ENCODE measurements at regions not wholly inside any gene's neighbourhood (a gene's known extent, or its start where the extent isn't known, plus 50 kb on each side); places are given as distances from the start of the nearest gene placed in this dataset.

DNA sequence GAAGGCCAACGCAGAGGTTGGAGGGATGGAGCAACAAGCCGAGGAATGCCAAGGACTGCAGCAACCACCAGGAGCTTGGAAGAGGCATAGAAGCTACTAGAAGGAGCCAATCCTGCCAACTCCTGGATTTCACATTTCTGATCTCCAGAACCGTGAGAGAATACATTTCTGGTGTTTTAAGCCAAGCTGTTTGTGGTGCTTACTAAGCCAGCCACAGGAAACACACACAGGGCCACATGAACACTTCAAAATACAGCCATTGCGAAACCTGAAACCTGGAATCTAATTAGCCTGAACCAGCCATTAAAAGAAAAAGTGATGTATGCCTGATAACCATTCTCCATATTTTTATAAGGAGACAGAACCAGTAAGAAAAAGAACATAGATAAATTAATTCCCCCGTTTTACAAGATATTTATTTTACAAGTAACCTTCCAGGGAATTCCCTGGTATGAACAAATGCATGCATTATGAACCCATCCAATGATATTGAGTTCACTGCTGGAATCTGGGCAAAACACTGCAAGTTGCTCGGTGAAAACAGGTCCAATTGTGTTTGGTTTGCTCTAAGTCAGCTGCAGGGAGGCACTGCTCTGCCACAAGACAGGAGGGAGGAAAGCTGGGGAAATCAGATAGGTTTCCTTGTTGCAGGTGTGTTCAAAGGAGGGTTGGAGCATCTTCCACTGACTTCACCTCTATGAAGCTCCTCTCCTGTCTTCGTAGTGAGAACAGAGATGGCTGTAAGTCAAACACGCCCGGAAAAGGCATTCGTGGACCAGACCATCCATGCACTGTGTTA lies 70.2 kb downstream of the ETS2 start:
- TF ChIP-seq, protein P1, sequence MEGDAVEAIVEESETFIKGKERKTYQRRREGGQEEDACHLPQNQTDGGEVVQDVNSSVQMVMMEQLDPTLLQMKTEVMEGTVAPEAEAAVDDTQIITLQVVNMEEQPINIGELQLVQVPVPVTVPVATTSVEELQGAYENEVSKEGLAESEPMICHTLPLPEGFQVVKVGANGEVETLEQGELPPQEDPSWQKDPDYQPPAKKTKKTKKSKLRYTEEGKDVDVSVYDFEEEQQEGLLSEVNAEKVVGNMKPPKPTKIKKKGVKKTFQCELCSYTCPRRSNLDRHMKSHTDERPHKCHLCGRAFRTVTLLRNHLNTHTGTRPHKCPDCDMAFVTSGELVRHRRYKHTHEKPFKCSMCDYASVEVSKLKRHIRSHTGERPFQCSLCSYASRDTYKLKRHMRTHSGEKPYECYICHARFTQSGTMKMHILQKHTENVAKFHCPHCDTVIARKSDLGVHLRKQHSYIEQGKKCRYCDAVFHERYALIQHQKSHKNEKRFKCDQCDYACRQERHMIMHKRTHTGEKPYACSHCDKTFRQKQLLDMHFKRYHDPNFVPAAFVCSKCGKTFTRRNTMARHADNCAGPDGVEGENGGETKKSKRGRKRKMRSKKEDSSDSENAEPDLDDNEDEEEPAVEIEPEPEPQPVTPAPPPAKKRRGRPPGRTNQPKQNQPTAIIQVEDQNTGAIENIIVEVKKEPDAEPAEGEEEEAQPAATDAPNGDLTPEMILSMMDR (conservative IDR thresholded peaks at IDR 0.05), result no peak
- TF ChIP-seq EZH2 (IDR thresholded peaks at IDR 0.05; ENCODE audit: low read depth), result no peak

All from PC-9 (cell line).